Mesenchymal stem cell (in vitro differentiated cells and primary cell): ENCODE measurements at regions not wholly inside any gene's neighbourhood (a gene's known extent, or its start where the extent isn't known, plus 50 kb on each side); places are given as distances from the start of the nearest gene placed in this dataset.

ENCODE experiments used
- DNase-seq: peaks from one replicate; pipeline ENCODE4 v3.0.0-alpha.2; 2013
- H2AFZ ChIP-seq: one replicate; pipeline ENCODE4 v1.6.1; 2013; ENCODE audit warnings: low read depth, mild to moderate bottlenecking, control low read depth, inconsistent platforms, low read length, moderate library complexity
- H2AK5ac ChIP-seq: 2 replicates; pipeline ENCODE4 v1.6.1; 2013; ENCODE audit warnings: low read length, moderate library complexity, mild to moderate bottlenecking, inconsistent platforms; ENCODE audit not compliant: severe bottlenecking
- H2BK120ac ChIP-seq: one replicate; pipeline ENCODE4 v1.6.1; 2013; ENCODE audit warnings: low read depth, mild to moderate bottlenecking, inconsistent platforms, low read length, moderate library complexity
- H2BK12ac ChIP-seq, 2 experiments: one replicate each; pipeline ENCODE4 v1.6.1; 2013; ENCODE audit warnings: inconsistent platforms in 2 of 2, low read length in 2 of 2, mild to moderate bottlenecking in 2 of 2, moderate library complexity in 2 of 2, control low read depth in 1 of 2
- H2BK15ac ChIP-seq: one replicate; pipeline ENCODE4 v1.6.1; 2013; ENCODE audit warnings: mild to moderate bottlenecking, low read depth, inconsistent platforms; ENCODE audit not compliant: poor library complexity, severe bottlenecking
- H2BK5ac ChIP-seq: 2 replicates; pipeline ENCODE4 v1.6.1; 2013; ENCODE audit warnings: low read depth, mild to moderate bottlenecking, low read length, control low read depth, inconsistent platforms; ENCODE audit not compliant: poor library complexity, severe bottlenecking
- H3K14ac ChIP-seq, 2 experiments: one replicate each; pipeline ENCODE4 v1.6.1; 2013; ENCODE audit warnings: inconsistent platforms in 2 of 2, low read length in 2 of 2, control low read depth in 1 of 2, mild to moderate bottlenecking in 1 of 2, moderate library complexity in 1 of 2
- H3K18ac ChIP-seq, 2 experiments: one replicate each; pipeline ENCODE4 v1.6.1; 2013; ENCODE audit warnings: inconsistent platforms in 2 of 2, low read length in 2 of 2, control low read depth in 1 of 2, low read depth in 1 of 2, mild to moderate bottlenecking in 1 of 2
- H3K23ac ChIP-seq, 2 experiments: one replicate each; pipeline ENCODE4 v1.6.1; 2013; ENCODE audit warnings: inconsistent platforms in 2 of 2, low read length in 2 of 2, mild to moderate bottlenecking in 2 of 2, moderate library complexity in 2 of 2, control low read depth in 1 of 2
- H3K27ac ChIP-seq: 2 replicates; pipeline ENCODE4 v1.5.1; 2013; ENCODE audit warnings: mild to moderate bottlenecking, moderate library complexity, low read length, control low read depth, inconsistent platforms; ENCODE audit not compliant: poor library complexity, severe bottlenecking
- H3K27me3 ChIP-seq, 2 experiments: 2 replicates each; pipeline versions ENCODE4 v1.6.1 to v1.7.0; 2013; ENCODE audit warnings: low read length in 2 of 2, mild to moderate bottlenecking in 2 of 2, moderate library complexity in 2 of 2, control low read depth in 1 of 2, inconsistent platforms in 1 of 2; ENCODE audit not compliant: control insufficient read depth in 1 of 2, insufficient read depth in 1 of 2
- H3K36me3 ChIP-seq, 2 experiments: 2 replicates each; pipeline versions ENCODE4 v1.6.1 to v1.7.0; 2013; ENCODE audit warnings: low read length in 2 of 2, control low read depth in 1 of 2, inconsistent platforms in 1 of 2, low read depth in 1 of 2, mild to moderate bottlenecking in 1 of 2; ENCODE audit not compliant: insufficient read depth in 2 of 2, control insufficient read depth in 1 of 2
- H3K4ac ChIP-seq, 2 experiments: one replicate each; pipeline ENCODE4 v1.6.1; 2013; ENCODE audit warnings: inconsistent platforms in 2 of 2, low read length in 2 of 2, mild to moderate bottlenecking in 2 of 2, moderate library complexity in 2 of 2, control low read depth in 1 of 2, low read depth in 1 of 2
- H3K4me1 ChIP-seq: 2 replicates; pipeline ENCODE4 v1.6.1; 2013; ENCODE audit warnings: low read depth, low read length, control low read depth; ENCODE audit not compliant: control insufficient read depth, insufficient read depth
- H3K4me2 ChIP-seq: 2 replicates; pipeline ENCODE4 v1.6.1; 2013; ENCODE audit warnings: low read length, mild to moderate bottlenecking, inconsistent platforms; ENCODE audit not compliant: poor library complexity, severe bottlenecking
- H3K4me3 ChIP-seq, 2 experiments: 2 replicates each; pipeline versions ENCODE4 v1.5.1 to v1.7.0; 2013; ENCODE audit warnings: low read length in 2 of 2, mild to moderate bottlenecking in 2 of 2, control low read depth in 1 of 2, low read depth in 1 of 2; ENCODE audit not compliant: insufficient read depth in 1 of 2
- H3K79me1 ChIP-seq: replicated peaks from 2 replicates; pipeline ENCODE4 v1.6.1; 2013; ENCODE audit warnings: mild to moderate bottlenecking, control low read depth, low read length, inconsistent platforms; ENCODE audit not compliant: poor library complexity, severe bottlenecking
- H3K9ac ChIP-seq: 2 replicates; pipeline ENCODE4 v1.7.0; 2013; ENCODE audit warnings: mild to moderate bottlenecking, low read length, moderate library complexity
- H3K9me3 ChIP-seq: 2 replicates; pipeline ENCODE4 v1.7.0; 2013; ENCODE audit warnings: mild to moderate bottlenecking, low read length; ENCODE audit not compliant: control insufficient read depth
- H4K8ac ChIP-seq: one replicate; pipeline ENCODE4 v1.6.1; 2013; ENCODE audit warnings: inconsistent platforms, mild to moderate bottlenecking, low read length, moderate library complexity
- H4K91ac ChIP-seq: one replicate; pipeline ENCODE4 v1.6.1; 2013; ENCODE audit warnings: mild to moderate bottlenecking, low read length, inconsistent platforms
- WGBS: methylation state at CpG from one replicate; pipeline ENCODE4 v1.1.7; 2013; ENCODE audit warnings: mixed read lengths; 5-methylcytosine and 5-hydroxymethylcytosine counted together

DNA sequence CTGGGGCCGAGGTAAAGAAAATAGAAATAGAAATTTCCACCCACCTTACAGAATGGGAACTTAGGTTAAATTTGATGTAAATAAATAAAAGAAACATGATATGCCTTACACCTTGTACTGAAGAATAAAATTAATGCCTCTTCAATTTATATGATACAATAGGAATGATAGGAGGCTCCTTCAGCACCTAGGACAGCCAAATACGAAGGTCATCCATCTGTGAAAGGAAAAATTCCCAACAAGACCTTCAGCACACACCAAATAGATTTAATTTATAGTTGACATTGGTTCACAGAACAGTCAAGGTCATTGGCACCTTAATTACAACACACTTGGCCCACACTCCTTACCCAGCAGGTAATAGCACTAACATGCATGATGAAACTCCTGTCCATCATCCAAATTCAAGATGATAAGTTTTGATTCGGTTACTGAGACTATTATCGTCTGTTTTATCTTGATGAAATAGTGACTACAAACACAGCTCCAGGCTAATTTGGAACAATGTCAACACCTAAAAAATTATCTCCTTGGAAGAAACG, 250.9 kb downstream of the SNX13 start:
- peak overlapping the region in 1 of 2 experiments; percentile 29 for H3K18ac ChIP-seq
- no peaks in the 10 kb centered on the region for H3K27me3 ChIP-seq
- H3K79me1 ChIP-seq = no peaks in the 10 kb centered on the region
- H2BK15ac ChIP-seq = no peak overlapping the region
- H3K9ac ChIP-seq = no peak overlapping the region
- H3K23ac ChIP-seq = no peak overlapping the region
- no peak overlapping the region for H3K27ac ChIP-seq
- no peak overlapping the region for H2AK5ac ChIP-seq
- no peak overlapping the region for H4K91ac ChIP-seq
- 100% methylated on average over 3 of the region's 5 CpGs for WGBS
- no peak overlapping the region for H2AFZ ChIP-seq
- DNase-seq = no peak
- H3K4ac ChIP-seq = no peak overlapping the region
- H3K14ac ChIP-seq = no peak overlapping the region
- H2BK5ac ChIP-seq = no peak overlapping the region
- no peak overlapping the region for H4K8ac ChIP-seq
- no peak overlapping the region for H3K4me2 ChIP-seq
- no peak overlapping the region for H2BK120ac ChIP-seq
- H3K4me1 ChIP-seq = no peaks in the 10 kb centered on the region
- no peak overlapping the region for H3K4me3 ChIP-seq
- no peak overlapping the region for H2BK12ac ChIP-seq
- no peaks in the 10 kb centered on the region for H3K36me3 ChIP-seq
- no peaks in the 10 kb centered on the region for H3K9me3 ChIP-seq

DNA sequence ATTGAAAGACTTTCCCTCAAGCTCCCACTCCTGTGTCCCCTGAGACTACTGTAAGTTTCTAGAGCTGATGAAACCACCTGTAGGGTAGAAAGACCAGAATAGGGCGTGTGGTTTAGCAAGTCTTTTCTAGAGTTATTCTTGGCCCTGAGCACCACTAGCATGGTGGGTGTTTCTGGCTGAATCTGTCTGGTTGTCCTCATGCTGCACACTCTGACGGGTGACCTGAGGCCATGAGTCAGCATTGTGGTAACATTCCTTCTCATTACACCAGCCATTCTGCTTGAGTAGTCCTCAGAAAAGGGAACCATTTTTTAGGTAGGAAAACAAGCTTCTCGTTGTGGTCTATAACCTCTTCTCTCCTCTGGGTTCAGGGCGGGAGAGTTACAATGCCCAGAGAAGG, 250.3 kb downstream of the SNX13 start:
- no peak overlapping the region for H3K4me3 ChIP-seq
- H3K27me3 ChIP-seq = no peaks in the 10 kb centered on the region
- no peak overlapping the region for H3K27ac ChIP-seq
- H3K9ac ChIP-seq = no peak overlapping the region
- no peak overlapping the region for H3K23ac ChIP-seq
- peak; percentile 88 for DNase-seq
- H3K36me3 ChIP-seq = no peaks in the 10 kb centered on the region
- no peak overlapping the region for H4K91ac ChIP-seq
- H3K4me2 ChIP-seq = no peak overlapping the region
- H2AFZ ChIP-seq = no peak overlapping the region
- no peak overlapping the region for H4K8ac ChIP-seq
- H2BK5ac ChIP-seq = no peak overlapping the region
- H3K9me3 ChIP-seq = no peaks in the 10 kb centered on the region
- H3K14ac ChIP-seq = no peak overlapping the region
- H2AK5ac ChIP-seq = no peak overlapping the region
- no peaks in the 10 kb centered on the region for H3K79me1 ChIP-seq
- no peak overlapping the region for H2BK15ac ChIP-seq
- H2BK120ac ChIP-seq = no peak overlapping the region
- peak overlapping the region in 1 of 2 experiments; percentile 42 for H3K18ac ChIP-seq
- 40% methylated on average over 4 of the region's 4 CpGs for WGBS
- no peaks in the 10 kb centered on the region for H3K4me1 ChIP-seq
- H3K4ac ChIP-seq = no peak overlapping the region
- peak overlapping the region in 1 of 2 experiments; percentile 60 for H2BK12ac ChIP-seq

DNA sequence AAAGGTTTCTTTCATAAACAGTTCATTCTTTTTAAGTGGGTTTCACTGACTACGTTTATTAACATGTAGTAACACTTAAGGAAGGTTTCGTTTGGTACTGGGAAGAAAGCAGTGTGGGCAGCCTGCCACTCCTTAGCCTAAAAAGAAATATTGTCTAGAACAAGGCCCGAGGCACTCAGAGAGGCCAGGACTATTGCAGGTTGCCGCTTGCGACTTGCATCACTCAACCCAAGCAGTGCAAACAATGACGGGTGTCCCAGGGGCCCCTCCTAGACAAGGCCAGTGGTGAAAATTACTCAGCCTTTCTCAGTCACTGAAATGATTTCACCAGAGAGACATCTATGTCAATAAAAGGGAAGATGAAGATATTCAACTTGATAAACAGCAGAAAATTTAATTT, 243.9 kb downstream of the SNX13 start:
- Histone ChIP-seq H2BK12ac (no peak overlapping the region), H3K18ac (no peak overlapping the region), H2BK15ac (no peak overlapping the region), H4K8ac (no peak overlapping the region), H3K4me3 (no peak overlapping the region), H3K27ac (no peak overlapping the region), H3K36me3 (no peaks in the 10 kb centered on the region), H3K23ac (no peak overlapping the region), H2BK5ac (no peak overlapping the region), H3K79me1 (no peaks in the 10 kb centered on the region), H3K4me2 (no peak overlapping the region), H2AFZ (no peak overlapping the region), H3K4me1 (peaks cover 1% of the 10 kb centered on the region), H2BK120ac (no peak overlapping the region), H4K91ac (no peak overlapping the region), H3K9ac (peak overlapping the region; percentile 60), H2AK5ac (no peak overlapping the region), H3K4ac (no peak overlapping the region), H3K14ac (no peak overlapping the region), H3K9me3 (peaks cover 35% of the 10 kb centered on the region), H3K27me3 (no peaks in the 10 kb centered on the region)
- DNase-seq = peak; percentile 92
- WGBS = 34% methylated on average over 6 of the region's 6 CpGs

DNA sequence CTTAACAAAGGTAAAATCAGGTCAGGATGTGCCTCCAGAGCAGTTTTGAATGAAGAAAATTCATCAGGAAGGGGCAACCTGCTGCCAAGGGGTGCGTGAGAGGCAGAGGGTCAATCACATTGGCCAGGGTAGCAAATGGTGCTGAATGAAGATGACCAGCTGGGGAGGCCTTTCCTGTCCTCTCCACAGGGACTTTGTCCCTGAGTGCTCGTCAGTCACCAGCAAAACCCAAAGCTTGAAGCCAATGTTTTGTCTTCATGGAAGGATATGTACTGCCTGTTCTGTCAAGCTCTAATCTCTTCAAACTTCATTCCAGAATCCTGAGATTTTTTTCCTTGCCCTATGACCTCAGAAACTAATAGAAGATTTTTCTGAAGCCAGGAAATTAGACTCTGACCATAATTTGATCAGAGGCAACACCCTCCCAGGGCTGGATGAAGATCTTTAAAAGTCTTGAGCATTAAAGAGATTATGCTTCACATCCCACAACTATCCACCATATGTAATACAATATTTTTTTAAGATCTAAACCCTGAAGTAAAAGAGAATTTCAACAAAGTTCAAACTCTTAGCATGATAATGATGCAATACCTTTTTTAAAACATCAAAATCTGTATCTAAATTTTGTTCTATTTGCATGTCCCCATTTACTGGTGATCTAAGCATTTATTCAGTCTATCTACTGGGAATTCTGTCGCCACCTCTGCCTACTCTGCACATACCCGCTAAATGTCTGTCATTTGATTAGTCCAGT, 243.0 kb downstream of the SNX13 start:
- no peak overlapping the region for H2BK5ac ChIP-seq
- H3K4me2 ChIP-seq = no peak overlapping the region
- no peaks in the 10 kb centered on the region for H3K79me1 ChIP-seq
- no peak for DNase-seq
- no peak overlapping the region for H2AK5ac ChIP-seq
- peak overlapping the region; percentile 54 for H3K9ac ChIP-seq
- WGBS = 97% methylated on average over 4 of the region's 4 CpGs
- peak overlapping the region; percentile 15 for H3K27ac ChIP-seq
- H2BK120ac ChIP-seq = peak overlapping the region; percentile 57
- H3K36me3 ChIP-seq = no peaks in the 10 kb centered on the region
- H3K4ac ChIP-seq = peak overlapping the region; percentile 69 to 70
- peak overlapping the region; percentile 36 for H4K8ac ChIP-seq
- no peak overlapping the region for H3K4me3 ChIP-seq
- peak overlapping the region; percentile 42 for H2AFZ ChIP-seq
- no peak overlapping the region for H2BK15ac ChIP-seq
- H4K91ac ChIP-seq = peak overlapping the region; percentile 89
- peaks cover 1% of the 10 kb centered on the region for H3K4me1 ChIP-seq
- H3K9me3 ChIP-seq = peaks cover 44% of the 10 kb centered on the region
- no peak overlapping the region for H3K14ac ChIP-seq
- peak overlapping the region; percentile 28 to 94 for H2BK12ac ChIP-seq
- peak overlapping the region; percentile 62 to 72 for H3K18ac ChIP-seq
- H3K23ac ChIP-seq = no peak overlapping the region
- no peaks in the 10 kb centered on the region for H3K27me3 ChIP-seq
